HEK293 (cell line): ENCODE measurements at regions not wholly inside any gene's neighbourhood (a gene's known extent, or its start where the extent isn't known, plus 50 kb on each side); places are given as distances from the start of the nearest gene placed in this dataset.
A peak's percentile ranks its signal among the peaks of the same experiment; 100 is the strongest.

Source experiments
- CTCF ChIA-PET: fragments of 350-600 bp; formaldehyde crosslinking; extraction: SDS; loops from one replicate; lab custom pipeline; 2021; ENCODE audit warnings: antibody characterized with exemption; lab: Yijun Ruan, JAX
- POLR2A ChIA-PET: fragments of 300-600 bp; formaldehyde crosslinking; extraction: SDS; loops from one replicate; lab custom pipeline; 2020; ENCODE audit warnings: antibody characterized with exemption, inconsistent platforms; lab: Yijun Ruan, JAX
- H3K27ac ChIP-seq: fragments of 200-500 bp; sonication (Bioruptor generic); 2 replicates; pipeline ENCODE4 v1.5.1; 2014; ENCODE audit warnings: low read depth, low read length, control low read depth, inconsistent platforms; ENCODE audit errors: extremely low read depth
- H3K36me3 ChIP-seq, 2 experiments: fragments of 200-500 bp in 1 of 2; sonication (Bioruptor generic) in 1 of 2; 1 replicate in 1 of 2; 2 replicates in 1 of 2; pipeline ENCODE4 v1.5.1; 2014 to 2017; ENCODE audit warnings: inconsistent platforms in 2 of 2, low read length in 2 of 2; ENCODE audit not compliant: control insufficient read depth in 2 of 2, insufficient read depth in 1 of 2
- H3K4me1 ChIP-seq: fragments of 200-500 bp; sonication (Bioruptor generic); 2 replicates; pipeline ENCODE4 v1.5.1; 2014; ENCODE audit warnings: mild to moderate bottlenecking, low read length, inconsistent platforms; ENCODE audit not compliant: control insufficient read depth, insufficient read depth
- H3K4me3 ChIP-seq: 2 replicates; pipeline ENCODE4 v1.5.1; 2011; ENCODE audit warnings: low read depth, mild to moderate bottlenecking, control low read depth, low read length, moderate library complexity
- H3K9me3 ChIP-seq: fragments of 200-500 bp; sonication (Bioruptor generic); 2 replicates; pipeline ENCODE4 v1.5.1; 2014; ENCODE audit warnings: low read depth, low read length, inconsistent platforms; ENCODE audit not compliant: control insufficient read depth, insufficient read depth
- BCL11A ChIP-seq: fragments of 450-650 bp; formaldehyde crosslinking; IDR thresholded peaks from 2 replicates; pipeline ENCODE4 v1.5.1; 2016; ENCODE audit warnings: low read depth, missing biosample characterization, missing genetic modification characterization
- EGR2 ChIP-seq: fragments of 450-650 bp; formaldehyde crosslinking; IDR thresholded peaks from 2 replicates; pipeline ENCODE4 v1.5.1; 2016; ENCODE audit warnings: low read depth, missing biosample characterization, missing genetic modification characterization
- GLIS1 ChIP-seq: fragments of 450-650 bp; formaldehyde crosslinking; IDR thresholded peaks from 2 replicates; pipeline ENCODE4 v1.5.1; 2016; ENCODE audit warnings: missing biosample characterization, missing genetic modification characterization
- GLIS2 ChIP-seq: fragments of 450-650 bp; formaldehyde crosslinking; IDR thresholded peaks from 2 replicates; pipeline ENCODE4 v1.5.1; 2016; ENCODE audit warnings: missing biosample characterization, missing genetic modification characterization
- HOXA7 ChIP-seq: sonication (generic); formaldehyde crosslinking; IDR thresholded peaks from 2 replicates; pipeline ENCODE4 v1.8.1; 2022; ENCODE audit warnings: missing genetic modification reagents, borderline replicate concordance
- HOXD13 ChIP-seq: sonication (generic); formaldehyde crosslinking; IDR thresholded peaks from 2 replicates; pipeline ENCODE4 v1.8.0; 2022; ENCODE audit warnings: missing genetic modification reagents, borderline replicate concordance
- KLF1 ChIP-seq: fragments of 450-650 bp; formaldehyde crosslinking; IDR thresholded peaks from 2 replicates; pipeline ENCODE4 v1.5.1; 2016; ENCODE audit warnings: missing biosample characterization, missing genetic modification characterization
- PRDM6 ChIP-seq: fragments of 450-650 bp; formaldehyde crosslinking; IDR thresholded peaks from 2 replicates; pipeline ENCODE4 v1.5.1; 2017; ENCODE audit warnings: missing biosample characterization, missing genetic modification characterization
- RBAK ChIP-seq: fragments of 450-650 bp; formaldehyde crosslinking; IDR thresholded peaks from 2 replicates; pipeline ENCODE4 v1.5.1; 2016; ENCODE audit warnings: missing biosample characterization, missing genetic modification characterization
- ZBTB17 ChIP-seq: fragments of 450-650 bp; formaldehyde crosslinking; IDR thresholded peaks from 2 replicates; pipeline ENCODE4 v1.5.1; 2016; ENCODE audit warnings: missing biosample characterization, missing genetic modification characterization
- ZBTB20 ChIP-seq: fragments of 450-650 bp; formaldehyde crosslinking; IDR thresholded peaks from 2 replicates; pipeline ENCODE4 v1.5.1; 2016; ENCODE audit warnings: missing biosample characterization, missing genetic modification characterization
- ZBTB7A ChIP-seq: fragments of 450-650 bp; formaldehyde crosslinking; IDR thresholded peaks from 2 replicates; pipeline ENCODE4 v1.5.1; 2016; ENCODE audit warnings: low read depth, missing biosample characterization, missing genetic modification characterization
- ZNF146 ChIP-seq: fragments of 450-650 bp; formaldehyde crosslinking; IDR thresholded peaks from 2 replicates; pipeline ENCODE4 v1.5.1; 2016; ENCODE audit warnings: missing biosample characterization, missing genetic modification characterization
- ZNF324 ChIP-seq: fragments of 450-650 bp; formaldehyde crosslinking; IDR thresholded peaks from 2 replicates; pipeline ENCODE4 v1.5.1; 2016; ENCODE audit warnings: missing biosample characterization, missing genetic modification characterization
- ZNF335 ChIP-seq: fragments of 450-650 bp; formaldehyde crosslinking; conservative IDR thresholded peaks from 2 replicates; pipeline ENCODE4 v1.5.1; 2016; ENCODE audit warnings: missing biosample characterization, missing genetic modification characterization
- ZNF391 ChIP-seq: fragments of 450-650 bp; formaldehyde crosslinking; IDR thresholded peaks from 2 replicates; pipeline ENCODE4 v1.5.1; 2016; ENCODE audit warnings: low read depth, missing biosample characterization, missing genetic modification characterization, borderline replicate concordance
- ZNF514 ChIP-seq: fragments of 450-650 bp; formaldehyde crosslinking; IDR thresholded peaks from 2 replicates; pipeline ENCODE4 v1.5.1; 2016; ENCODE audit warnings: missing biosample characterization, missing genetic modification characterization
- ZNF529 ChIP-seq: fragments of 450-650 bp; formaldehyde crosslinking; IDR thresholded peaks from 2 replicates; pipeline ENCODE4 v1.5.1; 2017; ENCODE audit warnings: missing genetic modification characterization, missing biosample characterization; ENCODE audit not compliant: insufficient replicate concordance
- ZNF530 ChIP-seq: fragments of 450-650 bp; formaldehyde crosslinking; IDR thresholded peaks from 2 replicates; pipeline ENCODE4 v1.5.1; 2016; ENCODE audit warnings: low read depth, missing biosample characterization, missing genetic modification characterization
- ZNF544 ChIP-seq: fragments of 450-650 bp; formaldehyde crosslinking; IDR thresholded peaks from 2 replicates; pipeline ENCODE4 v1.5.0; 2017; ENCODE audit warnings: missing biosample characterization, missing genetic modification characterization
- ZNF580 ChIP-seq: fragments of 450-650 bp; formaldehyde crosslinking; IDR thresholded peaks from 2 replicates; pipeline ENCODE4 v1.5.1; 2016; ENCODE audit warnings: missing biosample characterization, missing genetic modification characterization
- ZNF585B ChIP-seq: fragments of 450-650 bp; formaldehyde crosslinking; IDR thresholded peaks from 2 replicates; pipeline ENCODE4 v1.5.1; 2016; ENCODE audit warnings: missing biosample characterization, missing genetic modification characterization
- ZNF600 ChIP-seq: fragments of 450-650 bp; formaldehyde crosslinking; IDR thresholded peaks from 2 replicates; pipeline ENCODE4 v1.5.1; 2016; ENCODE audit warnings: missing biosample characterization, missing genetic modification characterization
- ZNF658 ChIP-seq: fragments of 450-650 bp; formaldehyde crosslinking; IDR thresholded peaks from 2 replicates; pipeline ENCODE4; 2016; ENCODE audit warnings: missing biosample characterization, missing genetic modification characterization
- ZNF701 ChIP-seq: fragments of 450-650 bp; formaldehyde crosslinking; IDR thresholded peaks from 2 replicates; pipeline ENCODE4 v1.5.1; 2016; ENCODE audit warnings: missing biosample characterization, missing genetic modification characterization
- ZNF707 ChIP-seq: fragments of 450-650 bp; formaldehyde crosslinking; IDR thresholded peaks from 2 replicates; pipeline ENCODE4 v1.5.1; 2016; ENCODE audit warnings: missing biosample characterization, missing genetic modification characterization
- TF ChIP-seq, protein P1 (sequence below): fragments of 450-650 bp; formaldehyde crosslinking; IDR thresholded peaks from 2 replicates; pipeline ENCODE4 v1.5.1; 2016; ENCODE audit warnings: missing biosample characterization, missing genetic modification characterization
- TF ChIP-seq, protein P2 (sequence below): fragments of 450-650 bp; IDR thresholded peaks from 2 replicates; pipeline ENCODE4 v1.5.1; 2018; ENCODE audit warnings: missing biosample characterization, mild to moderate bottlenecking, missing genetic modification characterization
- TF ChIP-seq, protein P3 (sequence below): fragments of 450-650 bp; formaldehyde crosslinking; IDR thresholded peaks from 2 replicates; pipeline ENCODE4 v1.5.1; 2016; ENCODE audit warnings: missing biosample characterization, missing genetic modification characterization

- TF ChIP-seq EGR2 (tag by site-specific recombination) (peak; percentile 96), ZNF530 (tag by site-specific recombination) (no peak), ZNF701 (tag by site-specific recombination) (no peak), ZNF600 (tag by site-specific recombination) (peak; percentile 53; the same call in 1 of the 2 replicates), ZBTB17 (tag by site-specific recombination) (peak; percentile 70), GLIS2 (tag by site-specific recombination) (peak; percentile 76), ZNF529 (tag by site-specific recombination) (no peak), ZNF544 (tag by site-specific recombination) (no peak), ZNF335 (no peak), RBAK (tag by site-specific recombination) (no peak), GLIS1 (tag by site-specific recombination) (peak; percentile 97), ZNF146 (tag by site-specific recombination) (no peak), ZNF391 (tag by site-specific recombination) (no peak)
- TF ChIP-seq, protein P1, sequence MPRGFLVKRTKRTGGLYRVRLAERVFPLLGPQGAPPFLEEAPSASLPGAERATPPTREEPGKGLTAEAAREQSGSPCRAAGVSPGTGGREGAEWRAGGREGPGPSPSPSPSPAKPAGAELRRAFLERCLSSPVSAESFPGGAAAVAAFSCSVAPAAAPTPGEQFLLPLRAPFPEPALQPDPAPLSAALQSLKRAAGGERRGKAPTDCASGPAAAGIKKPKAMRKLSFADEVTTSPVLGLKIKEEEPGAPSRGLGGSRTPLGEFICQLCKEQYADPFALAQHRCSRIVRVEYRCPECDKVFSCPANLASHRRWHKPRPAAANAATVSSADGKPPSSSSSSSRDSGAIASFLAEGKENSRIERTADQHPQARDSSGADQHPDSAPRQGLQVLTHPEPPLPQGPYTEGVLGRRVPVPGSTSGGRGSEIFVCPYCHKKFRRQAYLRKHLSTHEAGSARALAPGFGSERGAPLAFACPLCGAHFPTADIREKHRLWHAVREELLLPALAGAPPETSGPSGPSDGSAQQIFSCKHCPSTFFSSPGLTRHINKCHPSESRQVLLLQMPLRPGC (tag by site-specific recombination), result no peak
- TF ChIP-seq, protein P2, sequence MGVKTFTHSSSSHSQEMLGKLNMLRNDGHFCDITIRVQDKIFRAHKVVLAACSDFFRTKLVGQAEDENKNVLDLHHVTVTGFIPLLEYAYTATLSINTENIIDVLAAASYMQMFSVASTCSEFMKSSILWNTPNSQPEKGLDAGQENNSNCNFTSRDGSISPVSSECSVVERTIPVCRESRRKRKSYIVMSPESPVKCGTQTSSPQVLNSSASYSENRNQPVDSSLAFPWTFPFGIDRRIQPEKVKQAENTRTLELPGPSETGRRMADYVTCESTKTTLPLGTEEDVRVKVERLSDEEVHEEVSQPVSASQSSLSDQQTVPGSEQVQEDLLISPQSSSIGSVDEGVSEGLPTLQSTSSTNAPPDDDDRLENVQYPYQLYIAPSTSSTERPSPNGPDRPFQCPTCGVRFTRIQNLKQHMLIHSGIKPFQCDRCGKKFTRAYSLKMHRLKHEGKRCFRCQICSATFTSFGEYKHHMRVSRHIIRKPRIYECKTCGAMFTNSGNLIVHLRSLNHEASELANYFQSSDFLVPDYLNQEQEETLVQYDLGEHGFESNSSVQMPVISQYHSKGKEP (tag by site-specific recombination), result no peak
- TF ChIP-seq, protein P3, sequence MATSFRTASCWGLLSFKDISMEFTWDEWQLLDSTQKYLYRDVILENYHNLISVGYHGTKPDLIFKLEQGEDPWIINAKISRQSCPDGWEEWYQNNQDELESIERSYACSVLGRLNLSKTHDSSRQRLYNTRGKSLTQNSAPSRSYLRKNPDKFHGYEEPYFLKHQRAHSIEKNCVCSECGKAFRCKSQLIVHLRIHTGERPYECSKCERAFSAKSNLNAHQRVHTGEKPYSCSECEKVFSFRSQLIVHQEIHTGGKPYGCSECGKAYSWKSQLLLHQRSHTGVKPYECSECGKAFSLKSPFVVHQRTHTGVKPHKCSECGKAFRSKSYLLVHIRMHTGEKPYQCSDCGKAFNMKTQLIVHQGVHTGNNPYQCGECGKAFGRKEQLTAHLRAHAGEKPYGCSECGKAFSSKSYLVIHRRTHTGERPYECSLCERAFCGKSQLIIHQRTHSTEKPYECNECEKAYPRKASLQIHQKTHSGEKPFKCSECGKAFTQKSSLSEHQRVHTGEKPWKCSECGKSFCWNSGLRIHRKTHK (tag by site-specific recombination), result no peak
Observed at GRCh38 chr5:139743001-139743771, 52.4 kb upstream of the PSD2 start (continued).

- H3K27ac ChIP-seq, result no peak overlapping the region
- H3K4me3 ChIP-seq, result no peak overlapping the region
- H3K9me3 ChIP-seq, result no peaks in the 10 kb centered on the region
- peaks cover 25% of the 10 kb centered on the region for H3K4me1 ChIP-seq
- POLR2A ChIA-PET, result interaction anchor here (4.6 kb wide), 1 partner anchor 33 kb away, joined by 25 read pairs; no protein-coding TSS in a partner anchor
- CTCF ChIA-PET, result interaction anchor here (1.1 to 2.0 kb wide), 4 partner anchors 22 to 414 kb away, joined by 3 to 12 read pairs (median 4); no protein-coding TSS in a partner anchor
- H3K36me3 ChIP-seq, result no peaks in the 10 kb centered on the region
- no peak for TF ChIP-seq BCL11A (tag by site-specific recombination)
- TF ChIP-seq ZNF707 (tag by site-specific recombination), result no peak
- no peak for TF ChIP-seq ZNF658 (tag by site-specific recombination)
- no peak for TF ChIP-seq PRDM6
- no peak for TF ChIP-seq ZNF514 (tag by site-specific recombination)
- no peak for TF ChIP-seq ZNF580 (tag by site-specific recombination)
- TF ChIP-seq ZNF146 (tag by site-specific recombination), result no peak
- TF ChIP-seq ZNF324, result no peak
- TF ChIP-seq ZBTB7A (tag by site-specific recombination), result no peak
- TF ChIP-seq, protein P3 (tag by site-specific recombination), result no peak
- TF ChIP-seq KLF1, result no peak
- no peak for TF ChIP-seq ZBTB20 (tag by site-specific recombination)
- no peak for TF ChIP-seq HOXD13 (CRISPR knock-in tag)
- TF ChIP-seq ZNF585B (tag by site-specific recombination), result no peak
- TF ChIP-seq HOXA7 (CRISPR knock-in tag), result no peak
Observed at GRCh38 chr5:139743804-139744203, 51.8 kb upstream of the PSD2 start.
